ENCODE measurements at regions not wholly inside any gene's neighbourhood (a gene's known extent, or its start where the extent isn't known, plus 50 kb on each side); places are given as distances from the start of the nearest gene placed in this dataset.

- Mint-ChIP-seq H3K4me1 (ENCODE audit: low read depth) (peaks cover 3% of the 10 kb centered on the region), H3K27me3 (ENCODE audit: low read depth) (no peaks in the 10 kb centered on the region), H3K9me3 (no peaks in the 10 kb centered on the region), H3K27ac (no peak overlapping the region), H3K36me3 (ENCODE audit: low read depth) (no peaks in the 10 kb centered on the region), H3K4me3 (no peak overlapping the region)
These were observed 254.1 kb upstream of the ZFHX3 start for GRCh38 chr16:73301984-73302383.

- H3K9me3 Mint-ChIP-seq = no peaks in the 10 kb centered on the region
- no peaks in the 10 kb centered on the region for H3K27me3 Mint-ChIP-seq (ENCODE audit: low read depth)
- H3K4me3 Mint-ChIP-seq = no peak overlapping the region
- no peaks in the 10 kb centered on the region for H3K36me3 Mint-ChIP-seq (ENCODE audit: low read depth)
- no peak overlapping the region for H3K27ac Mint-ChIP-seq
- peaks cover 3% of the 10 kb centered on the region for H3K4me1 Mint-ChIP-seq (ENCODE audit: low read depth)
These were observed 251.4 kb upstream of the ZFHX3 start for GRCh38 chr16:73299346-73299745.

- Mint-ChIP-seq H3K4me1 (ENCODE audit: low read depth) (peaks cover 3% of the 10 kb centered on the region), H3K27ac (peak overlapping the region; percentile 81), H3K9me3 (no peaks in the 10 kb centered on the region), H3K4me3 (peak overlapping the region; percentile 18), H3K36me3 (ENCODE audit: low read depth) (no peaks in the 10 kb centered on the region), H3K27me3 (ENCODE audit: low read depth) (no peaks in the 10 kb centered on the region)
These were observed 250.6 kb upstream of the ZFHX3 start for GRCh38 chr16:73298562-73298961.

GRCh38 chr16:73290258-73290657, 242.3 kb upstream of the ZFHX3 start:
- no peak overlapping the region for H3K27ac Mint-ChIP-seq
- no peaks in the 10 kb centered on the region for H3K4me1 Mint-ChIP-seq (ENCODE audit: low read depth)
- no peaks in the 10 kb centered on the region for H3K27me3 Mint-ChIP-seq (ENCODE audit: low read depth)
- H3K36me3 Mint-ChIP-seq (ENCODE audit: low read depth) = no peaks in the 10 kb centered on the region
- no peaks in the 10 kb centered on the region for H3K9me3 Mint-ChIP-seq
- no peak overlapping the region for H3K4me3 Mint-ChIP-seq

- Mint-ChIP-seq H3K9me3 (peaks cover 3% of the 10 kb centered on the region), H3K27me3 (ENCODE audit: low read depth) (no peaks in the 10 kb centered on the region), H3K27ac (no peak overlapping the region), H3K4me3 (no peak overlapping the region), H3K36me3 (ENCODE audit: low read depth) (no peaks in the 10 kb centered on the region), H3K4me1 (ENCODE audit: low read depth) (no peaks in the 10 kb centered on the region)
These were observed 241.3 kb upstream of the ZFHX3 start for GRCh38 chr16:73289232-73289631.

DNA sequence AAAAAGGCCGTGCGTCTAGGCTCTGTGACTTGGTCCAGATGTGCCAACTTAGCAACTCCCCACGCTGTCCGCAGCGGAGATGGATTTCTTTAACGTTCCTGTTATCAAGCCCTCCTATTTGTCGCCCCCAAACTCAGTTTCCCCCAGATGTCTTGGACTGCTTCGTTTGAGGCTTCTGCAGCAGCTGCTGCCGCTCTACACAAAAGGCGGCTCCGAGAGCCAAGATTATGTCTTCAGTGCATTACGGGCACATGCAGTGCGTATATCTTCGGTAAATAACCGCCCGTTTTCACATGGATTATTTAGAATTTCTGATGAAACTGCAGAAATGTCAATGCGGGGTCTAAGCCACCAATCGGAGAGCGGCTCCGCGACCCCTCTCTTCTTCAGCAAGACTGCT, 240.6 kb upstream of the ZFHX3 start:
- Mint-ChIP-seq H3K36me3 (ENCODE audit: low read depth) (no peaks in the 10 kb centered on the region), H3K27me3 (ENCODE audit: low read depth) (no peaks in the 10 kb centered on the region), H3K4me1 (ENCODE audit: low read depth) (no peaks in the 10 kb centered on the region), H3K9me3 (peaks cover 3% of the 10 kb centered on the region), H3K27ac (no peak overlapping the region), H3K4me3 (no peak overlapping the region)

DNA sequence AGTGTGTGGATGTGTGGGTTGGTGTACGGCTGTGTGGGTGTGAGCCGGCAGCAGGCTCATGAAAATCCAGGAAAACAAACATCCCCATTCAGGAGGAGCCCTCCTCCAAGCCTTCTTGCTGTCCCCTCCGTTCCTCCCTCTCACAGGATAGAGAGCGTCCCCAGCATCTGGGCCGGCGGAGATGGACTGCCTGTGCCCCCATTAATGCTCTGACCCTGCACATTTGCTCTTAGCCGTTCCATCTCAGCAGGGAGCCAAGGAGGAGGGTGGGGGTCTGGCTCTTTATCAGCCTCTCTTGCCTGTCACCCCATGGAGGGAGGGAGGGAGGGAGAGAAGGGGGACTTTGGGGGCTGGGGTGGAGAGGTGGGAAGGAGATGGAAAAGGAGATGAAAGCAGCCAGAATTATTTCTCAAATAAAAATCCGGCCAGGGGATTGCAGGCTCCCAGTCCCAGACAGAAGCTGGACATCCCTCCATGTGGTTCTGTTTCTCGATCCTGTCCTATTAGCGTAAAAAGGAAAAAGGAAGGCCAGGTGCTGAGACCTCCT, 240.0 kb upstream of the ZFHX3 start:
- H3K9me3 Mint-ChIP-seq = peaks cover 3% of the 10 kb centered on the region
- no peak overlapping the region for H3K27ac Mint-ChIP-seq
- H3K36me3 Mint-ChIP-seq (ENCODE audit: low read depth) = no peaks in the 10 kb centered on the region
- no peaks in the 10 kb centered on the region for H3K4me1 Mint-ChIP-seq (ENCODE audit: low read depth)
- no peaks in the 10 kb centered on the region for H3K27me3 Mint-ChIP-seq (ENCODE audit: low read depth)
- no peak overlapping the region for H3K4me3 Mint-ChIP-seq

DNA sequence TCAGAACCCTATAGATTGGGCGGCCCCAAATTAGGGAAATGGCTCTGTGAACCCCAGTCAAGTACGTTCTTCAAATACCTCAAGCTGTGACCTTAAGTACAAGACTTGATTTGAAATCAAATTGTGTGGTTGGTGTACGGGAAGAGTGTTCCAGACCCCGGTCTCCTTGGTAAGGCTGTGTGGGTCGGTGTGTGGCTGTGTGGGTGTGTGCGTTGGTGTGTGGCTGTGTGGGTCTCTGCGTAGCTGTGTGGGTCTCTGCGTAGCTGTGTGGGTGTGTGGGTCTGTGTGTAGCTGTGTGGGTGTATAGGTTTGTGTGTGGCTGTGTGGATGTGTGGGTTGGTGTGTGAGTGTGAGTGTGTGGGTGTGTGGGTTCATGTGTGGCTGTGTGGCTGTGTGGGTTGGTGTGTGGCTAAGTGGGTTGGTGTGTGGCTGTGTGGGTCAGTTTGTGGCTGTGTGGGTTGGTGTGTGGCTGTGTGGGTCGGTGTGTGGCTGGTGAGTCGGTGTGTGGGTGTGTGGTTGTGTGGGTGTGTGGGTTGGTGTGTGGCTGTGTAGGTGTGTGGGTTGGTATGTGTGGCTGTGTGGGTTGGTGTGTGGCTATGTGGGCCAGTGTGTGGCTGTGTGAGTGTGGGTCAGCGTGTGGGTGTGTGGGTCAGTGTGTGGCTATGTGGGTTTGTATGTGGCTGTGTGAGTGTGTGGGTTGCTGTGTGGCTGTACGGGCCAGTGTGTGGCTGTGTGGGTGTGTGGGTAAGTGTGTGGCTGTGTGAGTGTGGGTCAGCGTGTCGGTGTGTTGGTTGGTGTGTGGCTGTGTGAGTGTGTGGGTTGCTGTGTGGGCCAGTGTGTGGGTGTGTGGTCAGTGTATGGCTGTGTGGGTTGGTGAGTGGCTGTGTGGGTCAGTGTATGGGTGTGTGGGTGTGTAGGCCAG, 238.7 kb upstream of the ZFHX3 start:
- H3K4me3 Mint-ChIP-seq = no peak overlapping the region
- H3K9me3 Mint-ChIP-seq = peaks cover 3% of the 10 kb centered on the region
- H3K36me3 Mint-ChIP-seq (ENCODE audit: low read depth) = no peaks in the 10 kb centered on the region
- H3K27me3 Mint-ChIP-seq (ENCODE audit: low read depth) = no peaks in the 10 kb centered on the region
- H3K4me1 Mint-ChIP-seq (ENCODE audit: low read depth) = no peaks in the 10 kb centered on the region
- H3K27ac Mint-ChIP-seq = no peak overlapping the region

DNA sequence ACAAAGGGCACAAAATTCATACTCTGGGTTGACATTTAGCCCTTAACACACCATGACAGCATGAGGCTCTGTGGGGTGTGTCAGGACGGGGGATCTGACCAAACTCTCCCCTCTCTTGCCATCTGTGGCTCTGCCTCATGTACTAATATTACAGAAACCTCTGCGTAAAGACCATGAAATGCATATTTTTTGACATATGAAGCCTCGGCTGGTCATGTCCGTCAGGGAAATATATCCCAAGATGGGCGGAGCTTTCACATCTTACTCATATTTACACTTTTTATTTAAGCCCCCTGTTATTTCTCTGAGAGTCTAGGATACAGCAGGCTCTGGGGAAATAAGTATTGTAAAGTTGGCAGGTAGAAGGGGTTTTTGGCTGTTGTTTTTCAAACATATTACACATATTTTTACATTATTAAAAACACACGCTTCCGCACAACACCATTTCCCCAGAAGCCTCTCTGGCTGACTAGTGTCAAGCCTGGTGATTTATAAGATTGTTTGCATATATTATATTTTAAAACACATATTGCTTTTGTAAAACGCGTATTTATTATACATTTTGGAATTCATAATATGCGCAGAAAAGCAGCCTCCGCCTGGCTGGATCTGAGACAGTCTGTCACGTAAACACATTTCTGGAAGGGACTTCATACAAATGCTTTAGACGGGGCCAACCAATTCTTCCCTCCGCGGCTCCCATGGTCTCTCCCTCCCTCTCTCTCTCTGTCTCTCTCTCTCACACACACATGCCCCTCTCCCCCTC, 237.7 kb upstream of the ZFHX3 start:
- Mint-ChIP-seq H3K4me1 (ENCODE audit: low read depth) (no peaks in the 10 kb centered on the region), H3K4me3 (no peak overlapping the region), H3K36me3 (ENCODE audit: low read depth) (no peaks in the 10 kb centered on the region), H3K9me3 (peaks cover 3% of the 10 kb centered on the region), H3K27ac (no peak overlapping the region), H3K27me3 (ENCODE audit: low read depth) (no peaks in the 10 kb centered on the region)

- H3K27me3 Mint-ChIP-seq (ENCODE audit: low read depth) = no peaks in the 10 kb centered on the region
- H3K4me1 Mint-ChIP-seq (ENCODE audit: low read depth) = no peaks in the 10 kb centered on the region
- H3K9me3 Mint-ChIP-seq = peaks cover 19% of the 10 kb centered on the region
- no peaks in the 10 kb centered on the region for H3K36me3 Mint-ChIP-seq (ENCODE audit: low read depth)
- H3K4me3 Mint-ChIP-seq = no peak overlapping the region
- no peak overlapping the region for H3K27ac Mint-ChIP-seq
These were observed 232.5 kb upstream of the ZFHX3 start for GRCh38 chr16:73280388-73280787.

DNA sequence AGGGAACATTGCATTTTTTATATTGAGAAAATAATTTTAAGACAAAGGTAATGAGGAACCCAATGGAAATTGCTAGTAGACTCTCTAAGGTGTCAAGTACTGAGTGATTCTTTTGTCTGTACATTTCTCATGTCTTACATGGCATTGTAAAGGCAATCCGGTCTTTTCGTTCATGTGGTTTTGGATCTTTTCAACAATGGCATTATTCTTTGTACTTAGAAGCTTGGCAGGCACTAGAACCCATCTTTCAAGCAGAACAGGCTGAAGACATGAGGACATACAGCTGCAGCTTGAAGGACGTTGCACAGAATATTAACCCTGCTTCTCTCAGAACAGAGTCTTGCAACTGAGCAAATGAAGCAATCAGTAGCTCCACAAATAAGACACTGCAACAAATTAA, 231.5 kb upstream of the ZFHX3 start:
- H3K4me1 Mint-ChIP-seq (ENCODE audit: low read depth) = no peaks in the 10 kb centered on the region
- no peaks in the 10 kb centered on the region for H3K36me3 Mint-ChIP-seq (ENCODE audit: low read depth)
- no peaks in the 10 kb centered on the region for H3K27me3 Mint-ChIP-seq (ENCODE audit: low read depth)
- peaks cover 16% of the 10 kb centered on the region for H3K9me3 Mint-ChIP-seq
- H3K27ac Mint-ChIP-seq = no peak overlapping the region
- no peak overlapping the region for H3K4me3 Mint-ChIP-seq

GRCh38 chr16:73277071-73277470, 229.1 kb upstream of the ZFHX3 start:
- H3K27ac Mint-ChIP-seq = no peak overlapping the region
- H3K9me3 Mint-ChIP-seq = peaks cover 16% of the 10 kb centered on the region
- H3K4me1 Mint-ChIP-seq (ENCODE audit: low read depth) = no peaks in the 10 kb centered on the region
- no peak overlapping the region for H3K4me3 Mint-ChIP-seq
- no peaks in the 10 kb centered on the region for H3K36me3 Mint-ChIP-seq (ENCODE audit: low read depth)
- H3K27me3 Mint-ChIP-seq (ENCODE audit: low read depth) = no peaks in the 10 kb centered on the region

GRCh38 chr16:73275448-73275847, 227.5 kb upstream of the ZFHX3 start:
- no peak overlapping the region for H3K4me3 Mint-ChIP-seq
- H3K9me3 Mint-ChIP-seq = peaks cover 16% of the 10 kb centered on the region
- no peak overlapping the region for H3K27ac Mint-ChIP-seq

GRCh38 chr16:73275024-73275423, 227.1 kb upstream of the ZFHX3 start:
- H3K9me3 Mint-ChIP-seq = peaks cover 14% of the 10 kb centered on the region
- no peak overlapping the region for H3K27ac Mint-ChIP-seq
- H3K27me3 Mint-ChIP-seq (ENCODE audit: low read depth) = no peaks in the 10 kb centered on the region
- H3K4me1 Mint-ChIP-seq (ENCODE audit: low read depth) = no peaks in the 10 kb centered on the region
- no peak overlapping the region for H3K4me3 Mint-ChIP-seq
- no peaks in the 10 kb centered on the region for H3K36me3 Mint-ChIP-seq (ENCODE audit: low read depth)

More at GRCh38 chr16:73275448-73275847, 227.5 kb upstream of the ZFHX3 start:
- Mint-ChIP-seq H3K27me3 (ENCODE audit: low read depth) (no peaks in the 10 kb centered on the region), H3K36me3 (ENCODE audit: low read depth) (no peaks in the 10 kb centered on the region), H3K4me1 (ENCODE audit: low read depth) (no peaks in the 10 kb centered on the region)

- H3K36me3 Mint-ChIP-seq (ENCODE audit: low read depth) = no peaks in the 10 kb centered on the region
- H3K4me3 Mint-ChIP-seq = no peak overlapping the region
- H3K4me1 Mint-ChIP-seq (ENCODE audit: low read depth) = no peaks in the 10 kb centered on the region
- H3K9me3 Mint-ChIP-seq = peaks cover 8% of the 10 kb centered on the region
- no peak overlapping the region for H3K27ac Mint-ChIP-seq
- H3K27me3 Mint-ChIP-seq (ENCODE audit: low read depth) = no peaks in the 10 kb centered on the region
These were observed 226.2 kb upstream of the ZFHX3 start for GRCh38 chr16:73274140-73274539.
